Ureter (tissue), 1 donor: ENCODE measurements at regions not wholly inside any gene's neighbourhood (a gene's known extent, or its start where the extent isn't known, plus 50 kb on each side); places are given as distances from the start of the nearest gene placed in this dataset.

Experiments used
- DNase-seq: peaks from one replicate; pipeline ENCODE4 v3.0.0-alpha.2; 2020; ENCODE audit warnings: low spot score
- donor health status: DM: yes; HTN: yes; CAD: no.

DNA sequence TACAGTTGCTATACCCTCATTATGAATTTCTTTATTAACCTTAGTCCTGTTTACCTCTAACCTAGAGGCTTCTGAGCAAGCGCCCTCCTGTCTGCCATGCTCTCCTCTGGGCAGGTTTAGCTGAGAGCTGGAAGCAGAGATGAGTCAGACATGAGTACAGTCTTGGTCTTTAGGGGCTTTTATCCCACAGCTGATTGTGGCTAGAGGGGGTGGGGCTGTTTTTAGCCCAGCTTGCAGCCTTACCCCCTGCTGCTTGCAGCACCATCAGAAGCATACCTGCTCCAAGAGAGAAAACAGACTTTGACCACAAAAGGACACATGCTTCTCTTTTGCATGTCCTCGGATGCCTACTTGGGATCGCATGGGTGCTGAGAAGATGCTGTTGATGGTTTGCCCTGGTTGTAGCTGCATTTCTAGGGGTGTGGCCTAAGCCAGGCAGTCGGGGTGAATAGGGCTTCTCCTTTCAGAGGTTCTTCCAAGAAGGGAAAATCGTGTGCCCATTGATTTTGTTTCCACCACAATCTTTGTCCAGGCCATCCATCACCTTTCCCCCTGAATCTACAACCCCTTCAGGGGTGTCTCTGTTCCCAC lies 115.0 kb upstream of the LGALSL start:
- DNase-seq = no peak

DNA sequence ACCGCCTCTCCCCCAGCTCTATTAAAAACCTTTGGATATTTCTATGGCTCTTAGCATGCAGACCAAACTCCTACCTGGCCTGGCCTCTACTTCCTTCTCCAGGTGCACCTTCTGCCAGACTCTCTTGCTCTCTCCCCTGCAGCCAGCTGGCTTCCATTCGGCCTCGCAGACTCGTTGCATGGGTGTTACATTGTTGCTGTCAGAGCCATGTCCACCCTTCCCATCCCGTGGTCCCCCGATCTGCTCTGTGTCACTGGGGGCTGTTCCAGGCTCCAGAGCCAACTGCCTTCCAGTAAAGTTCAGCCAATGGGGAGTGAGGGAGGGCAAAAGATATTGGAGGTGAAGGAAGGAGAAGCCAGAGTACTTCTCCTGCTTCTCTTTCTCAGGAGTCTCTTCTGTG lies 112.5 kb upstream of the LGALSL start:
- no peak for DNase-seq

DNA sequence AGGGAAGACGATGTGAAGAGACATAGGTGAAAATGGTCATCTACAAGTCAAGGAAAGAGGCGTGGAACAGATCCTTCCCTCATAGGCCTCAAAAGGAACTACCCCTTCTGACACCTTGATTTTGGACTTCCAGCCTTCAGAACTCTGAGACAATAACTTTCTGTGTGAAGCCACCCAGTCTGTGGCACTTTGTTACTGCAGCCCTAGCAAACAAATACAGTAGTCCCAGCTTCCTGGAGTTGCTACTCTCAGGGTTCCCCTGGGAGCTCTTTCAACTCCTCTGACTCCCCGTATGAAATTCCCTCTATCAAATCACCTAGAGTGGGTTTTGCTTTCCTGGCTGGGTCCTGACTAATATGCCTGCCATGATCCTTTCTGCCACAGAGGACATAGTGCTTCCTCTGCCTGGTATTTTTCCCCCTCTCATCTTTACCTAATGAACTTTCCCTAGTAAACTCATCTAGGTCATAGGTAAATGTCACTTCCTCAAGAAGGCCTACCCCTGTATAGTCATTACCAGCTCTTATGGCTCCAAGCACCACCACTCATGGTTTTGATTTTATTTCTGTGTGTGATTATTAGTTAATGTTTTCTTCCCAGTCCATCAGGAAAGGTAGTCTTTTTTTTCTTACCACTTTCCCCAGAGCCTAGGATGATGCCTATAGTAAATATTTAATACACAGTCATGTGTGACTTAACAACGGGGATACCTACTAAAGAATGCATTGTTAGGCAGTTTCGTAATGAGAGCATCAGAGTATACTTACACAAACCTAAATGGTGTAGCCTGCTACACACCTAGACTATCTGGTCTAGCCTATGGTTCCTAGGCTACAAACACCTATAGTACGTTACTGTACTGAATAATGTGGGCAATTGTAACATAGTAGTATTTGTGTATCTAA lies 111.5 kb upstream of the LGALSL start:
- no peak for DNase-seq

DNA sequence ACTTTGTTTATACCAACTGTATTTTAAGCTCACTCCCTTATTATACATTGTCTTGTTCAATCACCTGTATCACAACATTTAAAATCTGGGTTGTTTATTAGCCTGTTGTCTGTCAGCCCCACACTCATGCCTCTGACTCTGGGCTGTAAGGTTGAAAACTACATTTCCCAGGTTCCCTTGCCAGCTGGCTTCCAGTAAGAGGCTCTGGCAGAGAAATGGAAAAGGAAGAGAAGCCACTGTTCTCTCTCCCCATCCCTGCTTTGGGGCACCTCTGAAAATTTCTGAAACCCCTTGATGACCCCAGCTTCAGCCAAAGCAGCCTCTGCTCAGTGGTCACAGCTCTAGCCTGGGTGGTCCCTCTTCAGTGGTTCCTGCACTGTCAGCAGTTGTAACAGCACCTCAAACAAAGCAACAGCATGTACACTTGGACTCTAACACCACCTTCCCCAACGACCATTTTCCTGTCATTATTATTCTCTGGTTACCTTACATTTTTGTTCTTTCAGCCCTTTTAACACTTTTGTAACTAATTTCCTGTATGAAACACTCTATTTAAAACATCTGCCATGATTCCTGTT lies 108.9 kb upstream of the LGALSL start:
- no peak for DNase-seq

DNA sequence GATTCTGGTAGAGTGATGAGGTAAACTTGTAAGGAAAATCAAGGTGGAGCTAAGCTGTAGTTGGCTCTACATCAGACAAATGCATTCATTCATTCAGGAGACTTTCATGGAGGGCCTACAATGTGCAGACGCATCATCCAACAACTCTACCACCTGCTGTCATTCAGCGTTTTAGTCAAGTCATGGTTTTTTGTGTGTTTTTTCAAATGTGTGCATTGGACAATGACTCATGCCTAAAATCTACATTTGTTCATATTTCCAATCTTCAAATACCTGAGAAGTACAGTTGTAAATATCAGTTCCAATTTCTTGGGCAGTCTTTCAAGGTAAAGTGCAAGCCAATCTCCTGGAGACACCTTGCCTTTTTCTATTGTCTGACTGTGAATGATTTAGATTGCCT lies 108.0 kb upstream of the LGALSL start:
- DNase-seq = no peak

DNA sequence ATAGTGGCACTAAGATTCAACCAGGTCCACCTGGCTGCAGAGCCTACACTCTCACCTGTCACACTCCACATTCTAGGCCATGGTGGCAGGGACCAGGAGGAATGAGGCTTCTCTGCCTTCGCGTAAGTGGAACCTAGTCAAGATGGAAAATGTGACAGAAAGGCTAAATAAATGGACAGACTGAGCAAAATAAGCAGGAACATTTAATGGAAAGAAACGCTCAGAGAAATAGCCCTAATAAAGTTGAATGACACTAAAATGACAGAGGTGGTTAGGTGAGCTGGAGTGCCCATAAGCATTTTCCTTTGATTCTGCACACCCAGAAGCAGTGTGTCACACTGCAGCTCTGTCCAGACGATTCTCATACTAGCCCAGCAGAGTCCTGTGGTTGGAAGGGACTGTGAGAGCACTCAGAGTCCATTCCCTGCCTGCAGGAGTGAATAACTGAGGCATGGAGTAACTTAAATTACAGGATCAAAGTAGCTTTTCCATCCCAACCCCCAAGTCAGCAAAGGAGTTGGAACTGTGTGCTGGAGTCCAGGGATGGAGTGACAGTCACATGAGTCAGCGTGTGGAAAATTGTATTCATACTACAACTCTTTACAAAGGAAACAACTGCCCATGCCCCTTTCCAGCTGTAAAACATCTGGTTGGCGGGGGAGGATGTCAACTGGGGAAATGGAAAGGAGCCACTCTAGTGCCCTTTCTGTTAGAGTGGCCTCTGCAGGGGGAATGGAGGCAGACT lies 105.4 kb upstream of the LGALSL start:
- DNase-seq = no peak

DNA sequence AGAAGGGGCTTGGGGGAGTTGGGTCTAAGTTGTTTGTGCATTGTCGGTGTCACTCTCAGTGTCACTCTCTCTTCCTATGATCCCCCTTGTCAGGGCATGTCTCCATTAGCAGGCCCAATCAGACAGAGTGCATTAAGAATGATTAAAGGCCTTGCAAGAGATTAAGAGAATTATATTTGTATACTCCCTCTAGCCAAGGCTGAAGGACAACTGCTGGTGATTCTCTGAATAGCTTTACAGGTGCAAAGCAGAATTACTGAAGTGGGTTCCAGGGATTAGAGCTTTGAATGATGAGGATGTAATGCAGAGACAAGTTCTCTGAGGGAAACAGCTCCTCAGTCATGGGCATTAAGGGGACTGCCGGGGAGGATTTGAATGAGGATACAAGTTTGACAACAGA lies 104.8 kb upstream of the LGALSL start:
- DNase-seq = no peak

DNA sequence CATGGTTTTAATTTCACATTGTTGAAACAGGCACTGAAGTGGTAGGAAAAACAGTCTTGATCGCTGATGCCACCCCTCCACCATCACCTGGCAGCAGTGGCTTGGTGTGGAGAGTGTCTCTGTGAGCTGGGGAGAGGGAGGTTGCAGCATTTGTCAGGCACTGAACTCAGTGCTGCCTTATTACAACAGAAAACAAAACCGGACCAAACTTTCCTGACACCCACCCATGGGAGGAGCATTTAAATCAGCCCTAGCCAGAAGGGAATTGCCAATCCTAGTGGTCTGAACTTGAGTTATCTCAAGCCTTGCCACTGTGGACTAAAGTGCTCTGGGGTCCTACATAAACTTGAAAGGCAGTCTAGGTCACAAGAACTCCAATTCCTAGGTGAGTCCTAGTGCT lies 103.0 kb upstream of the LGALSL start:
- DNase-seq = no peak

DNA sequence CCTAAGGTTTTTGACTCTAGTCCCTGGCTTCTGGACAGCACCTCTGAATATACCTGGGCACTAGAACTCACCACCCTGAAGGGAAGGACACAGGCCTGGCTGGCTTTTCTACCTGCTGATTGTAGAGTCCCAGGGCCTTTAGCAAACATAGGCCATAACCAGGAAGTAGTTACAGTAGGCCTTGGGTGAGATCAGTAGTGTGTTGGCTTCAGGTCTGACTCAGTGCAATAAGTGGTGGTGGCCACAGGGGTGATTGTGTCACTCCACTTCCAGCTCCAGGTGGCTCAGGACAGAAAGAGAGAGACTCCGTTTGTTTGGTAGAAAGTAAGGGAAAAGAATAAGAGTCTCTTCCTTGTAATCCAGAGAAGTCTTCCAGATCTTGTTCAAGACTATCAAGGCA lies 101.7 kb upstream of the LGALSL start:
- no peak for DNase-seq

DNA sequence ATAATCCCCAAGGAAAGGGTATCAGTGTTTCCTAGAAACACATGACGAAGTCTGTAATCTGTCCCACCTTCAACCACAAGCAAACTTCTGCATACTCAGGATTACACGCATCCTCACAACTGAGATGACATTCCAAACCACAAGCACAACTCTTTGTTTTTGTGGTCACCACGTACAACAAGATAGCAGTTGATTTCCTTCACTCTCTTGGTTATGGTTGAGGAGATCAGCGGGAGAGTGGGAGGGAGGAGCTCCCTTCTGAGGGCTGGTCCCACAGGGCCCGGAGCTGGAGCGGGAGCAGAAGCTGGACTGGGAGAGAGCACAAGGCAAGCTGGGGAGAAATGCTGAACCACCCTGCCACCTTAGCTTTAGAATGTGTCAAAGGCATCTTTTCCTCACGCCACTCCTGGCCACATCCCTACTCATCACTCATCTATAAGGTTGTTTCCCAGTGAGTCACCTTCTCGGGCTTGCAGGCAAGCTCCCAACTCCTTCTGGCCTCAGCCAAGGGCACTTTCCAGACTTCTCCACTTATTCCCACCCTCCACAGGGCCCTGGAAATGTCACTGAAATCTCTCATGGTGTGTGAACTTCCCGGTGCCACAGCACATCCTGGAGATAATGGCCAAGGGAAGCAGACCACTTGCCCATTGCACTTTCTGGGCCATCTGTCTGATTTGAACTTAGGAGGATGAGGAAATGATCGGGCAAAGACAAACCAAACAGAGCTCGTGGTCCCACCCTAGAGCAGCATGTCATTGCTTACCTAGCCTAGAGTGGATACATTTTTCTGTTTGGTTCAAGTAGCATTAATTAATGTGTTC lies 98.9 kb upstream of the LGALSL start:
- DNase-seq = no peak

DNA sequence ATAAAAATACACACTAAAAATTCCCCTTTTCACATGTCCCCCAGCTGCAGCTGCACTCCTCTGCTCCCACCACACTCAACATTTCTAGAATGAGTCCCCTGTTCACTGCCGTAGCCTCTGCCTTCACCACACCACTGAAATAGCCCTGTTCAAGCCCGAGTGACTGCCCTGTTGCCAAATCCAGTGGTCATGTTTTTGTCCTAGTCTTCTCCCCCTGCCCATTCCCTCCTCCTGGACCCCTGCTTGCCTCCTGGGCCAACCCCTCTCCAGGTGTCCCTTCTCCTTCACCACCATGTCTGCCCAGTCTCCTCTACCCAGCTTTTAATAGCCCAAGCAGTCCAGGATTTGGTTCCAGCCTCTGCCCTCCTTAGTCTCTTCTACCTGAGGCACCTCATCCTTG lies 97.1 kb upstream of the LGALSL start:
- DNase-seq = no peak

DNA sequence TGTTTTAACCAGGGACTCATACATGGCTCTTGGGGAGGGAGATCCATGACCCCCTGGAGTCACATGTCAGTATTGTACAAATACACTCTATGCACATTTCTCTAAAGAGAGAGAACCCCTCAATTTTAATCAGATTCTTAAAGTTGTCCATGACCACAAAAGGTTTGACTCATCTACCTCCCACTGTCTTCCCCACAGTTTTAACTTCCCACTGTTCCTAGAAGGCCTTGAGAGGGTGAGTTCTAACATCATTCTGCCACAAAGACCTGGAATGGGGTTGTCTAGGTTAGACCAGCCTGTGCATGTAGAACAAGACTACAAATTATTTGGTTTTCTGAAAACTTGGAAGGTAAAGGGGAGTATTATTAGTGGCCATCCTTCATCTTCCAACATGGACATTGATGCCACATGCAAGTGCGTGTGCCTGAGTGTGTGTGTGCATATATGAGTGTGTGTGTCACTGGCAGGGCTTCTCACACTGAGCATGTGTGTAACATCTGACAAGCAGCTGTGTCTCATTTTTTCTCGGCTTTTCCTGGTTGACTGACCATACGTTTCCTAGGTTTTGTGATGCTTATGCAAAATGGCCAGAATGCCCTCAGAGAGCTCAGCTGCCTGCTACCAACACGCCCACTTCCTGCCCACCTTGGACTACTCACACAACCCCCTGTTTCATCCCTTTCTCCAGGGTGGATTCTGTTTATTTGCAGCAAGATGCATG lies 94.6 kb upstream of the LGALSL start:
- no peak for DNase-seq

DNA sequence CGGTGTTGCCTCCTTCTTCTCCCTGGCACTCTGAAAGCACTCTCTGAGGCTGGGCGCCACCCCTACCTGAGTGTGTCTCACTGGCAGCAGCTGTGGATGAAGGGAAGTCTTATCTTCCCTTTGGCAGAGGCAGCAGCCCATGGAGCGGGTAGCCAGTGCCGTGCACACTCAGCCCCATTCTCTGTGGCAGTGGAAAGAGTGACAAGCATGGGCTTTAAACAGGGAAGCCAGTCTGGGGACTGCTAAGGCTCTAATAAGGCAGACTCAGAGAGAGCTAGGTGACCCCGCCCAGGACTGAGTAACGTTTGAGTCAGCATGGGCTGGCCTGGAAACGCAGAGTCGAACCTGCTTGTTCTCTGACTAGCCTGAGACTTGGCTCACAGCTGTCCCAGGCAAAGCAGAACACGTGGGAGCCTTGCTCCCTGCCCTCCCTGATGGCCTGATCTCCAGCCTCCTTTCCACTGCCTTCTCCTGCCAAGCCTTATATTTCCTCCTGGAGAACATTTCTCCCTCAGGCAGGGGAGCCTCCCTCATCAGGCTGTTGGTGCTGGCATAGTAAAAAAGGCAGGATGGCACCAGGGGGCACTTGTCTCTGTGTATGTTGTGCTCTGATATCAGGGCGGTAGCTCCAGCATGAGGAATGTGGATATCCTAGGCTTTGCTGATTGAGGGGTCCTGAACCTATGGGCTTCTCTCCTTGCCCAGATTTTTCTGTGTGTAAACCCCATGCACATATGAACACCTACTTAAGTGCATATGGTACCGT lies 93.9 kb upstream of the LGALSL start:
- DNase-seq = peak; percentile 91

DNA sequence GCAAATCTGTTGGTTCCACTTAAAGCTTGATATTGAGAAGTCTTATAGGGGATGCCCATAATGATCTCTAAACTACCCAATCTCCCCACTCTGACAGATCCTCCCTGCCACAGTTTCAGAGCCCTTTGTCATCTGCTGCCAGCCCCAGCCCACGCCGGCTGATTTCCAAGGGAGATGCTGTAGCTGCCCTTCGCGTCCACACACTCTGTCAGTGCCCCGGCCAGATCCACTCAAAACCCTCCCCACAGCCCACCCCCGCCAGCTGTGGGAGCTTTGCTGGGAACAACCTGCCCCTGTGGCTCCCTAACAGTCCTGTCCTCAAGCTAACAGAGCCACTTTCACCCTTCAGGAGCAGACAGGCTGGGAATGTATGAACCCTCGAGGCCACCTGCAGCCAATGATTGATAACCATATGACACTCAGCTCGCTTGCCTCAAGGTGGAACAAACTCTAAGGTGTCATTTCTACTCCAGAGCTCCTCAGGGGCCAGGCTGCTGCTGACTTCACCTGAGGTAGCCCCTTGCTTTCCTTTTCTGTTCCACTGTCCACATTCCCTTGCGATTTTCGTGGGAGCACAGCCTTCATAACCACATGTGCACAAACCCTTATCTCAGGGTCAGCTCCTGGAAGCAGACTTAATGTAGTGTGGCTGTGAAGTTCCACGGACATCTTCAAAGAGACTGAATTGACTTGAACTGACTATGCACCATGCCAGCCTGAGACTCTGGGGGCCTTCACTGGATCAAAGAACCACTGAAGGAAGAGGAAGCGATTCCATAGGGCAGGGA lies 92.6 kb upstream of the LGALSL start:
- no peak for DNase-seq

DNA sequence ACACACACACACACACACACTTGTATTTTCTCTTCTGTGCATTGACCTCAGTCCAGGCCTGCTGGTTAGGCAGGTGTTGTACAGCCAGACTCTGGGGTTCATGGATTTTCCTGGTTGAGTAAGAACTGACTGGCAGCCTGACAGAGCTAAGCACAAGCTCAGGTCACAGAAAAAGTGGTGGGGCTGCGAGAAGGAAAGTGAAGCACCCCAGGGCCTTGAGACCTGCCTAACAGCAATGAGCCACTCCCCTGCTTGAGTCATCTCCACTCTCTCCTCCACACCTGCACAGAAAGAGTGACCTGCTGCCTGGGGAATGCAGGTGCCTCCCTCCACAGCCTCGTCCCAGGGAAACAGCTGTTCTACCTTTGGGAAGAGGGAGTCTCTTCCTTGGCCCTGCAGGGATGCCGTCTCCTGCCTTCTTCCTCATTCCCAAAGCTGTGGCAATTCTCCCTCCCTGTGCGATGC lies 91.4 kb upstream of the LGALSL start:
- DNase-seq = peak; percentile 54

DNA sequence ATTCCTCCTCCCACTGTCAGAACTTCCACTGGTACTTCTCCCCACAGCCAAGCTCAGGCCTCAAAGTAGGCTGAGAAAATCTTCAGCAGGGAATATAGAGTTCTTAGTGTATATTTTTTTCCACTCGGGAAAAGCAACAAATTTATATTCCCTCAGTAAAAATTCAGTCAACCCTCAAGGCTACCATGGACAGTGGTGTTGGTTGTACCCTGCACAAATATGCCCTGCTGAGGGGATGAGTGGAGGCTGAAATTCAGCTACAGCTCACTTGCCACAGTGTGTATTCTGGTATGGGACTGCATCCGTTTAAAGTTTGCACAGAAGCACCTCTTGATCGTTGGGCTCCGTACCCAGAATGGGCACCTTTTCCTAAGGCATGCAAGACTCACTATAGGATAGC lies 90.8 kb upstream of the LGALSL start:
- no peak for DNase-seq

DNA sequence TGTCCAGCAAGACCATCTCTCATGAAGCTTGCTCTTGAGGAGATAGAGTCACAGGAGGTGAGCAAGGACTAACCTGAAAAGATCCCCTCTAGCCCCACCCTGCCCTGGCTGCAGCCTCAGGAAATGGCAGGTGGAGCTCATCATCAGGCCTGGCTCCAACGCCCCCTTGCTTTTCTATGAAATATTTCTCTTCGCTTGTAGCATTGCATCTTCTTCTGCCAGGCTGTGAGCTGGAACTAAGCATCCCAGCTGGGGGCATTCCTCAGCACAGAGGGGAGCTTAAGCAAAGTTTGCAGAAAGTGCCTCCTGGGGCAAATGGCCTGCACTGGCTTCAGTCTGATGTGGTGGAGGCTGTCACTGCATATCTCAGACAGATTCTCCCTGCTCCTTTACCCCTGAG lies 90.1 kb upstream of the LGALSL start:
- no peak for DNase-seq

DNA sequence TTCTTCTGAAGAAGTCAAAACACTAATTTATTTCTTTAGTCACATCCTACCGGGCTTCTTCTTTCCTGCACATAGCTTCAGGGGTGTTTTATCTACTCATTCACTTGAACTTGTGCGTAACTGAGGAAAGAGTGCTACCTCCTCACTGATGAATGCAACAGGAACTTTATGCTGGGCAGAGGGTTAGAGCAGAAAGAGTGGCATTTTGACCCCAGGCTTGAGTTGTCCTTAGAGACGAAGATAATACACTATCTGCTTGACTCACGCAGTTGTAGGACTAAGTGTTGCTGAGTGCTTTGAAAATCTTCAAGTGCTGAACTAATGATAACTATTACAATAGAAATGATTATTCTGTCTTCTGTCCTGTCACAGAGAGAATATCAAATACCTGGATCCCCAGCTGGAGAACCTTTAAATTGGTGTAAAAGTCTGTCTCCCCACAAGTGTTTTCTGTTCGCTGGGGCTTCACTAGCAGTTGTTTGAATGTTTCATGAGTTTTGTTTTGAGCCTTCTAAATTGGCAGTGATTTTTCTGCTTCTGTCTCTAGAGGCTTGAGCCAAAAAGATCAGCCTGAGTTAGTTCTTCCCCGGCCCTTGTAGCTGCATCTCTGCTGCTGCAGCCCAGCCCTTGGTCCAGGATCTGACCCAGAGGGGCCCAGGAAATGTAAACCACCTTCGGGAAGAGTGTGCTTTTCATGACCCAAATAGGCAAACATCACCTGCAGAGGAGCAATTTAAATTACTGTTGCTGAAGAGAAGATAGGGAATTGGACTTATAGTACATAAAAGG lies 86.3 kb upstream of the LGALSL start:
- DNase-seq = no peak
